Midbrain (tissue), 1 donor: ENCODE measurements at regions not wholly inside any gene's neighbourhood (a gene's known extent, or its start where the extent isn't known, plus 50 kb on each side); places are given as distances from the start of the nearest gene placed in this dataset.
"Not testable (repeated sequence)": the region's sequence is repeated elsewhere in the genome, so short reads cannot be mapped to it uniquely, and the experiment has no call there.

Experiments used
- DNase-seq: peaks from one replicate; lab custom pipeline; 2025; lab: John Stamatoyannopoulos, UW

- DNase-seq = no peak
Measured at GRCh38 chr5:30368064-30368463, 825.4 kb upstream of the CDH6 start.

- DNase-seq = not testable (repeated sequence)
Measured at GRCh38 chr5:30365031-30365430, 828.5 kb upstream of the CDH6 start.

GRCh38 chr5:30357371-30357770 lies 836.1 kb upstream of the CDH6 start:
- no peak for DNase-seq

GRCh38 chr5:30355675-30356074 lies 837.8 kb upstream of the CDH6 start:
- DNase-seq = no peak

- no peak for DNase-seq
Measured at GRCh38 chr5:30347858-30348257, 845.6 kb upstream of the CDH6 start.

- not testable (repeated sequence) for DNase-seq
Measured at GRCh38 chr5:30345539-30346345, 847.7 kb upstream of the CDH6 start.

- no peak for DNase-seq
Measured at GRCh38 chr5:30343707-30344106, 849.8 kb upstream of the CDH6 start.

- DNase-seq = no peak
Measured at GRCh38 chr5:30341466-30341865, 852.0 kb upstream of the CDH6 start.

- DNase-seq = no peak
Measured at GRCh38 chr5:30337084-30337573, 856.4 kb upstream of the CDH6 start.

GRCh38 chr5:30331534-30331933 lies 862.0 kb upstream of the CDH6 start:
- no peak for DNase-seq

GRCh38 chr5:30325795-30326194 lies 867.7 kb upstream of the CDH6 start:
- no peak for DNase-seq

GRCh38 chr5:30324083-30324482 lies 869.4 kb upstream of the CDH6 start:
- no peak for DNase-seq

GRCh38 chr5:30287890-30288289 lies 905.6 kb upstream of the CDH6 start:
- no peak for DNase-seq

GRCh38 chr5:30279237-30279636 lies 914.2 kb upstream of the CDH6 start:
- DNase-seq = no peak

- DNase-seq = no peak
Measured at GRCh38 chr5:30267026-30267425, 926.5 kb upstream of the CDH6 start.

- no peak for DNase-seq
Measured at GRCh38 chr5:30239331-30240022, 954.0 kb upstream of the CDH6 start.

GRCh38 chr5:30237189-30237588 lies 956.3 kb upstream of the CDH6 start:
- DNase-seq = no peak

- DNase-seq = no peak
Measured at GRCh38 chr5:30209755-30210154, 983.7 kb upstream of the CDH6 start.

- no peak for DNase-seq
Measured at GRCh38 chr5:30197662-30198061, 995.8 kb upstream of the CDH6 start.

- DNase-seq = no peak
Measured at GRCh38 chr5:30195036-30195435, 998.5 kb upstream of the CDH6 start.

- no peak for DNase-seq
Measured at GRCh38 chr5:30194595-30194994, 998.9 kb upstream of the CDH6 start.

GRCh38 chr5:30183795-30184194 lies 1009.7 kb upstream of the CDH6 start:
- DNase-seq = no peak

GRCh38 chr5:30156156-30156555 lies 1037.3 kb upstream of the CDH6 start:
- no peak for DNase-seq
